Lower leg skin (tissue), 4 donors: ENCODE measurements at regions not wholly inside any gene's neighbourhood (a gene's known extent, or its start where the extent isn't known, plus 50 kb on each side); places are given as distances from the start of the nearest gene placed in this dataset.
"Not testable (repeated sequence)": the region's sequence is repeated elsewhere in the genome, so short reads cannot be mapped to it uniquely, and the experiment has no call there.

Experiments
- DNase-seq, 2 donors: peaks; one replicate each; pipeline ENCODE4 v3.0.0-alpha.2; 2019; ENCODE audit warnings: low spot score in 2 of 2
- H3K4me3 ChIP-seq: fragments of 200-600 bp; sonication (generic); 2 replicates; pipeline ENCODE4 v1.5.1; 2017; ENCODE audit warnings: mild to moderate bottlenecking, low read depth; ENCODE audit not compliant: poor library complexity, severe bottlenecking
- POLR2A ChIP-seq, 2 donors: fragments of 450-650 bp; IDR thresholded peaks; one replicate each; pipeline ENCODE4 v1.6.1; 2016 to 2017; ENCODE audit warnings: antibody characterized with exemption in 2 of 2, mild to moderate bottlenecking in 1 of 2, moderate library complexity in 1 of 2
- WGBS, 2 donors: methylation state at CpG; one replicate each; pipeline ENCODE4 v1.1.5; 2018; 5-methylcytosine and 5-hydroxymethylcytosine counted together
- intact Hi-C: fragments of 100-400 bp; cut with DNase I; formaldehyde crosslinking; loops from one replicate; pipeline ENCODE4 v1.15.0; 2023; ENCODE audit warnings: low total_unique reads
- TF ChIP-seq, protein P1 (sequence below), 3 donors: fragments of 450-650 bp; IDR thresholded peaks; one replicate each; pipeline ENCODE4 v1.5.1; 2016; ENCODE audit warnings: antibody characterized with exemption in 3 of 3, mild to moderate bottlenecking in 3 of 3, moderate library complexity in 2 of 3

GRCh38 chr2:118750959-118751565 is 96.4 kb downstream of the EN1 start:
- 61 to 72% methylated on average over 3 of the region's 3 CpGs for WGBS, 2 donors
- DNase-seq, result no peak
- intact Hi-C loops, result no loop called here
- no peak overlapping the region for H3K4me3 ChIP-seq
- no peak for TF ChIP-seq POLR2A (IDR thresholded peaks at IDR 0.05)
- TF ChIP-seq, protein P1, sequence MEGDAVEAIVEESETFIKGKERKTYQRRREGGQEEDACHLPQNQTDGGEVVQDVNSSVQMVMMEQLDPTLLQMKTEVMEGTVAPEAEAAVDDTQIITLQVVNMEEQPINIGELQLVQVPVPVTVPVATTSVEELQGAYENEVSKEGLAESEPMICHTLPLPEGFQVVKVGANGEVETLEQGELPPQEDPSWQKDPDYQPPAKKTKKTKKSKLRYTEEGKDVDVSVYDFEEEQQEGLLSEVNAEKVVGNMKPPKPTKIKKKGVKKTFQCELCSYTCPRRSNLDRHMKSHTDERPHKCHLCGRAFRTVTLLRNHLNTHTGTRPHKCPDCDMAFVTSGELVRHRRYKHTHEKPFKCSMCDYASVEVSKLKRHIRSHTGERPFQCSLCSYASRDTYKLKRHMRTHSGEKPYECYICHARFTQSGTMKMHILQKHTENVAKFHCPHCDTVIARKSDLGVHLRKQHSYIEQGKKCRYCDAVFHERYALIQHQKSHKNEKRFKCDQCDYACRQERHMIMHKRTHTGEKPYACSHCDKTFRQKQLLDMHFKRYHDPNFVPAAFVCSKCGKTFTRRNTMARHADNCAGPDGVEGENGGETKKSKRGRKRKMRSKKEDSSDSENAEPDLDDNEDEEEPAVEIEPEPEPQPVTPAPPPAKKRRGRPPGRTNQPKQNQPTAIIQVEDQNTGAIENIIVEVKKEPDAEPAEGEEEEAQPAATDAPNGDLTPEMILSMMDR (IDR thresholded peaks at IDR 0.05), result no peak

DNA sequence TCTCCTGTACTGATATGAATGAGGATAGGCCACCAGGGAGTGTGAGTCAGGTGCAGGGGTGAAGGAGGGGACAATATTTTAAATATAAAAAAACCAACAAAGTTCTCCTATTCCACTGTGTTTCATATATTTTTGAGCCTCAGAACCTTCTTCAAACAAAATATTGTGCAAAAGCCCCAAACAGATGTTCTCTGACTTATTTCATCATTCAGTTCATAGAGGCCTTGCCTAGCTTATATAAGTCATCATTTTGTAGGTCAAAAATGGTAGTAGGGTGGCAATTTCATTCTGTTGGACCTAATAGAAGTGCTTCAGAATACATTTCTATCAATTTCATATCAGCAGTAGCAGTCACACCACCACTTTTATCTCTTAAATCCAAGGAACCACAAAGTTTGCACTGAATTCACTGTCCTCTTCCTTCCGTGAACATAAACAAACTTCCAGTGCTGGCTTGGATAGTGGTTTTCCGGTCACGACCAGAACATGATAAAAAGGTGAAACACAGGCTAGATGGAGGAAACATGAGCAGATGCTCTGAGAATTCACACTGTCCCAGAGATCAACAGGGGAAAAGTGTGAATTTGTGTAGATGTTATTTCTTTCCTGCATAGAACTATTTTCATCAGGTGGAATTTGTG is 99.1 kb downstream of the EN1 start:
- TF ChIP-seq POLR2A (IDR thresholded peaks at IDR 0.05), result no peak
- TF ChIP-seq, protein P1 (IDR thresholded peaks at IDR 0.05), result no peak
- intact Hi-C loops, result no loop called here
- no peak overlapping the region for H3K4me3 ChIP-seq
- WGBS, 2 donors, result 81 to 89% methylated on average over 3 of the region's 3 CpGs
- no peak for DNase-seq

GRCh38 chr2:118747637-118748036 is 99.8 kb downstream of the EN1 start:
- TF ChIP-seq, protein P1 (IDR thresholded peaks at IDR 0.05), result no peak
- no peak for TF ChIP-seq POLR2A (IDR thresholded peaks at IDR 0.05)
- no peak for DNase-seq
- H3K4me3 ChIP-seq, result no peak overlapping the region
- intact Hi-C loops, result no loop called here

DNA sequence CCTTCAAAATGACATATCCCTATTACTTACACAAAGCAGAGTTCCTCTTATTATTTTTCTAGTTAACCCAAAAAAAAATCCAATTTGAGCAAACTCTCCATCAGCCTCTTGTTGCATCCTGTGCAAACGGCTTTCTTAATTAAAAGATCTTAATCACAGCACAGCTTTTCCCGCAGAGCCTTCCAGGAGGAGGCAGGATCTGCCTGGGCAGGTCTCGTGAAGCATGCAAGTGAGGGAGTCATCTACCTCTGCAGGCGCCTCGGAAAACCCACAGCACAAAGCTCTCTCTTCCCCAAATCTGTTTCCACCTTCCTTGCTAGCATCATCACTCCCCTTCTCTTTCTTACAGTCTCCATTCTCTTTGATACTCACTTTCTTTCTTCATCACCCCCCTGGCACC is 100.4 kb downstream of the EN1 start:
- TF ChIP-seq POLR2A (IDR thresholded peaks at IDR 0.05), result no peak
- TF ChIP-seq, protein P1 (IDR thresholded peaks at IDR 0.05), result no peak
- intact Hi-C loops, result no loop called here
- no peak overlapping the region for H3K4me3 ChIP-seq
- 50 to 54% methylated on average over 5 of the region's 5 CpGs for WGBS, 2 donors
- DNase-seq, result no peak

DNA sequence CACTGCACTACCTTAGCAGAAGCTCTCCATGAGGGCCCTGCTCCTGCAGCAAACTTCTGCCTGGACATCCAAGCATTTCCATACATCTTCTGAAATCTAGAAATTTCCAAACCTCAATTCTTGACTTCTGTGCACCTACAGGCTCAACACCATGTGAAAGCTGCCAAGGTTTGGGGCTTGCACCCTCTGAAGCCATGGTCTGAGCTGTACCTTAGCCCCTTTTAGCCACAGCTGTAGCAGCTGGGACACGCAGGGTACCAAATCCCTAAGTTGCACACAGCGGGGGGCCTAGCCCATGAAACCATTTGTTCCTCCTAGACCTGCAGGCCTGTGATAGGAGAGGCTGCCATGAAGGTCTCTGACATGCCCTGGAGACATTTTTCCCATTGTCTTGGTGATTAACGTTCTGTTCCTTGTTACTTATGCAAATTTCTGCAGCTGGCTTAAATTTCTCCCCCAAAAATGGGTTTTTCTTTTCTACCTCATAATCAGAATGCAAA is 102.7 kb downstream of the EN1 start:
- H3K4me3 ChIP-seq, intact Hi-C loops, DNase-seq: not testable (repeated sequence)
- 85 to 90% methylated on average over 3 of the region's 3 CpGs for WGBS, 2 donors

DNA sequence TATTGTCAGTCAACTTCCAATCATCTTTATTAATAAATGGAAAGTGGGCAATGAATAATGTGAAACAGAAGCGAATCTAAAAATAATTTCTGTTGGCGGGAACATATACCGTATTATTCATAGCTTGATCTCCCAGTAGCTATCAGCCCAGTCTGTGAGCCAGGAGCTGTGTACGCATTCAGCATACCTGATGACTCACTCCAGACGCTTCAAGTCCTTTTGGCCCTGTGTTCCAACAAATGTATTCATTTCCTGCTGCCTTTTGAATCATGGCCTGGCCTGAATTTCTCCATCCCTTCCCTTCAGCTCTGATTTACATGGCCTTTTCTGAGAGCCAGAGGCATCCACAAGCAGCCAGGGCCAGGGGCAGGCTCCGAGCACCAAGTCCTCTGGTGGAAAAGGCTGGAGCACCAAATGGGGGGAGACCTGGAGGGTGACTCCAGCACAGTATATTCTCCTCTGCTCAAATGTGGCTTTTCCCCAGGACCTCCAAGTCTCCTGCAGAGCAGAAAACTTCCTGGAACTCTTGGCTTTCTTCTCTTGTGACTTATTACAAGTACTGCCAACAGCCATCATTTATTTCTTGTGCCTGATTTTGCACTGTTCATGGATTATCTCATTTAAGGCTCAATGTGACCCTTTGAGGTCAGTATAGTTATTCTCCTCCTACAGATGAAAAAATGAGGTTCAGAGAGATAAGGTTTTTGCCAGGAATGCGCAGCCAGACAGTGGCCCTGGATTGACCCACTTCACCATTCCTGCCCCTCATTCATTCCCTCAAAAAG is 108.7 kb downstream of the EN1 start:
- peak; percentile 79 to 86 for DNase-seq
- WGBS, 2 donors, result 35 to 44% methylated on average over 7 of the region's 7 CpGs
- intact Hi-C loops, result no loop called here
- no peak overlapping the region for H3K4me3 ChIP-seq
- TF ChIP-seq, protein P1 (IDR thresholded peaks at IDR 0.05), result no peak
- TF ChIP-seq POLR2A (IDR thresholded peaks at IDR 0.05), result no peak
